HG03354 (cell line): ENCODE measurements at regions not wholly inside any gene's neighbourhood (a gene's known extent, or its start where the extent isn't known, plus 50 kb on each side); places are given as distances from the start of the nearest gene placed in this dataset.
A peak's percentile ranks its signal among the peaks of the same experiment; 100 is the strongest.

Experiments used
- ATAC-seq: cut with Tn5 transposase; IDR thresholded peaks from one replicate; pipeline ENCODE4 v1.9.1; 2021; ENCODE audit warnings: mild to moderate bottlenecking; ENCODE audit not compliant: unreplicated experiment, poor library complexity, severe bottlenecking

DNA sequence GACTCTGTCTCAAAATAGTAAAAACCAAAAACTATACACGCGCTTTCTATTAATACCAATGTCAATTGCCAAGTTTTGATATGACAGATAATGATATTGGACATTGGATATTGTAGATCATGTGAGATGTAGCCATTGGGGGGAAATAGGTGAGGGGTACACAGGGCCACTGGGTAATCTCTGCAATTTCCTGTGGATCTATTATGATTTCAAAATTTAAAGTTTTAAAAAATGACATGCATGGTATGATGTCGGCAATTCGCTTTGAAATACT is 266.0 kb downstream of the PARN start:
- no peak for ATAC-seq

DNA sequence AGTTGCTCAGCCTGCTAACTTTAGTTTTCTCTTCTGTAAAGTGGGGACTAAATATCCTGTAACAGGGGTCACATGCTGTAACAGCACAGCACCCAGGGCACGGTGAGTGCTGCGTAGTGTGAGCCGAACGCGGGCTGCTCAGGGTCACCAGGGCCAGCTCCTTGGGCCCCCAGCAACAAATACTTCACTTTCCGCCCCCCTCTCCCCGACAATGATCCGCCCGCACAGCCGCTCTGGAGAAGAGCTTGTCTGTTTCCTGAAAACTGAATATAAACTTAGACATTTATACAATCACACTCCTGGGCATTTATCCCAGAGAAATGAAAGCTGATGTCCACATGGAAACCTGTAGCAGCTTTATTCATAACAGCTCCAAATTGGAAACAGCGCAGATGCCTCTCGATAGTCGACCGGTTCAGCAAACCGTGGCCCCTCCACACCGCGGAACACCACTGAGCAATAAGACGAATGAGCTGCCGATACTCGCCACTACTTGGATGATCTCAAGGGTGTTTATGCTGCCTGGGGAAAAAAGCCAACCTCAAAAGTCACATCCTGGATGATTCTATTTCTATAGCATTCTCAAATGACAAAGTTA is 267.2 kb downstream of the PARN start:
- ATAC-seq = no peak

DNA sequence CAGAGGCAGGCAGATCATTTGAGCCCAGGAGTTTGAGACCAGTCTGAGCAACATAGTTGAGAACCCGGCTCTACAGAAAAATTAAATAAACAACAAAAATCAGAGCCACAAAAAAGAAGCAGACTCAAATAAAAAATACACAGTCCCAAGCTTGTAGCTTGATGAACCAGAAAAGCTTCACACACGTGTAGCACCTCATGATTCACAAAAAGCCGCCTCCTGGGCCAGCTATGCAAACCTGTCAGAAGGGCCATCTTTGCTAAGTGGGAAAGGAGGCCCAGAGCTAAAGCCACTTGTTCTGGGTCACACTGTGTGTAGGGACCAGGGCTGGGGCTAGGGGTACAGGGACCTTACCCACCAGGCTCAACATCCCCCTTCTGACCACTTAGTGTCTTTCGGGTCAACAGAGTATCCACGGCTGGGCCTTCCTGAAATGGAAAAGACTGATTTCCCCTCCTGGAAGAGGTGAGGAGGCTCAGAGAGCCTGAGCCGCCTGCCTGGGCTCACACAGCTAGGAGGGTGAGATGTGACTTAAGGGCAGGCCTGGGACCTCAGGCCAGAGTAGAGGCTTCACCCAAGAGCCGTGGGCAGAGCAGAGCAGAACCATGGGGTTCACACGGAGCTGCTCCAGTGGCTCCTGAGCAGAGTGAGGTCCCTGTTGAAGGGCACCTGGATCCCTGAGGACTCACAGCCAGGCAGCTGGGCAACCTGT is 269.6 kb downstream of the PARN start:
- no peak for ATAC-seq

DNA sequence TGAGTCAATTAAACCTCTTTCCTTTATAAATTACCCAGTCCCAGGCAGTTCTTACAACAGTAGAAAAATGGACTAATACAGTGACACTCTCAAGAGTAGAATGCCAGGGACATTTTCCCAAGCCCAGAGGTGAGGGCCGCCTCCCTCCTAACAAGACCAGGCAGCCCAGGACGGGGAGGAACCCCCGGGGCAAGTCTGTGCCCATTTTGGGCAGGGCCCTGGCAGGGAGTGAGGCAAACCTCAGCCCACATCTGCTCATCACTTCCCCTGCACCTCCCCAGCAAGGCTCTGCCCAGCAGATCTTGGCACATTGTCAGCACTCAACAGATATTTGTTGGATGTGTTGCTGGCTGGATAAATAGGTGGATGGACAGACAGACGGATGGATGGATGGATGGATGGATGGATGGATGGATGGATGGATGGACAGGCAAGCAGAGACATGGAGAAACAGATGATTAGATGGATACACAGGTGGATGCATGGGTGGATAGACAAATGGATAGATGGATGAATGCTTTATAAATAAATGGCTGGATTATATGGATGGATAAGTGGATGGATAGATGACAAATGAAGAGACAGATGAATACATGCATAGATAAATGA is 271.3 kb downstream of the PARN start:
- no peak for ATAC-seq

DNA sequence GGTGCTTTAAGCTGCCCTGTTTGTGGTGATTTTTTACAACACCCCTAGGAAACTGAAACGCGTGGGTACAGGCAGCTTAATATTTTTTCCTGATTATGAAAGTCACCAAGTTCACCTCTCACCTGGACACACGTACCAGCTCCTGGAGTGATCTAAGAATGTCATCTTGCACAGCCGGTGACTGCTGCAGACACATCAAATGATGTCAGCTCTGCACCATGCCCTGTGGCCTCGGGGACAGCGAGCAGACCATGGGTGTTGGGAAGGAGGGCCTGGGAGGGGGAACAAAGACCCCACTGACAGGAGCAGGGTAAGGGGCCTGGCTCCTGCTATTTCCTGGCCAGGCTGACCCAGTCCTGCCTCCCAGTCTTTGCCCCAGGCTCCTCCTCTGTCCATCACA is 272.7 kb downstream of the PARN start:
- ATAC-seq = no peak

DNA sequence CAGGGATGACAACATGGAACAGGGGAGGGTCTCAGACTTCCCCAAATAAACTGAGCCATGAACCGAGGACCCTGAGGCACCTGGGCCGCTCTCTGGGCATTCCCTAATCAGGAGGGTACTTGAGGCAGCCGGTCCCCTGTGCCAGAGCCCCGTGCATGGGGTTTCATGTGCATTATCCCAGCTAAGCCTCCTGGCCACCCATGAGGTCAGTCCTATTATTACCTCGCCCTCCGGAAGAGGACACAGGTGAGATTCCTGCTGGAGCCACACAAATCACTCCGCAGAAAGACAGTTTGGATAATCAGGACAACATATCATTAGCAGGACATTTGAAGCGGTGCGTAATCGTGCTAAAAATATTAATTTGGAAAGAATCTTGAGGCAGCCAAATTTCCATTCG is 274.0 kb downstream of the PARN start:
- no peak for ATAC-seq

DNA sequence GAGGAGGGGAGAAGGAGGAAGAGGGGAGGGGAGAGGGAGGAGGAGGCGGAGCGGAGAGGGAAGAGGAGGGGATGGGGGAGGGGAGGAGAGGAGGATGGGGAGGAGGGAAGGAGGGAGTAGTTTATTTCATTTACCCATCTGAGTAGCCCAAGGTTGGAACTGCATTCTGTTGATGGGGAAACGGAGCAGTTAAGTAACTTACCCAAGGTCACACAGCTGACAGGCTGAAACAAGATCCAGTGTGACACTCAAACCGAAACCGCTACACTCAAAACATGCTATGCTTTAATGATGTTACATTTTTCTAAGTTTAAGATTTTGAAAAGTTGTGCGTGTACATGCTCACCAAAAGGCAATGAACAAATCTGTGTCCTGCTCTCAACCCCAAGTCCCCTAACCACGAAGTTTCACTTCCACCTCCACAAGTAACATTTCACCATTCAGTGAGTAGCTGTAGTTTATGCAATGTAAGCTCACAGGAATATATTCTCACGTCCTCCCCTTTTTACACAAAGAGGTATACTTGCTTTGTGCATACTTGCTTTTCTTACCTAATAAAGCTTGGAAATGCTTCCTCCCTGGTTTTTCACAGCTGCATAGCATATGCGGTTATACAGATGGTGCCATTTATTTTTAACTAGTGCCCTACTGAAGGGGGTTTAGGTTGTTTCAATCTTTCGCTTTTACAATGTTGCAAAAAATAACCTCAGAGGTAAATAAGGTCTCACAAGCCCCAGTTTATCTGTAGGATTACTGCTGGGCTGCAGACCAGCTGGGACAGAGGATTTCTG is 275.3 kb downstream of the PARN start:
- ATAC-seq = peak; percentile 93

DNA sequence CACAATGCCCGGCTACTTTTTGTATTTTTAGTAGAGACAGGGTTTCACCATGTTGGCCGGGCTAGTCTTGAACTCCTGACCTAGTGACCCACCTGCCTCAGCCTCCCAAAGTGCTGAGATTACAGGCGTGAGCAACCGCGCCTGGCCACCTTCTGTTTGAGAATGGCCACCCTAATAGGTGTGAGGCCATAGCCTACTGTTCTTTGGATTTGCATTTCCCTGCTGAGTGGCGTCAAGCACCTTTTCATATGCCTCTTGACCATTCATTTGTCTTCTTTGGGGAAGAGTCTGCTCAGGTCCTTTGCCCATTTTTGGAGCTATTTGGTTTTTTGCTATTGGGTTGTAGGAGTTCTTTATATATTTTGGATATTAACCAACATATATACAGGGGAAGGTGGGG is 276.7 kb downstream of the PARN start:
- ATAC-seq = no peak

DNA sequence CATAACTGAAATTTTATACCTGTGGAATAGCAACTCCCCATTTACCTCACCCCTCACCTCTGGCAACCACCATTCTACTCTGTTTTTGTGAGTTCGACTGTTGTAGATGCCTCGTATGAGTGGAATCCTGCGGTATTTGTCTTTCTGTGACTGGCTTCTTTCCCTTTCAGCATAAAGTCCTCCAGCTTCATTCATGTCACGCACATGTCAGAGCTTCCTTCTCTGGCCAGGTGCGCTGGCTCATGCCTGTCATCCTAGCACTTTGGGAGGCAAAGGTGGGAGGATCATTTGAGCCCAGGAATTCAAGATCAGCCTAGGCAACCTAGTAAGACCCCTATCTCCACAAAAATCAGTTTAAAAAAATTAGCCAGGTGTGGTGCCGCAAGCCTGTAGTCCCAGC is 278.4 kb downstream of the PARN start:
- ATAC-seq = no peak

DNA sequence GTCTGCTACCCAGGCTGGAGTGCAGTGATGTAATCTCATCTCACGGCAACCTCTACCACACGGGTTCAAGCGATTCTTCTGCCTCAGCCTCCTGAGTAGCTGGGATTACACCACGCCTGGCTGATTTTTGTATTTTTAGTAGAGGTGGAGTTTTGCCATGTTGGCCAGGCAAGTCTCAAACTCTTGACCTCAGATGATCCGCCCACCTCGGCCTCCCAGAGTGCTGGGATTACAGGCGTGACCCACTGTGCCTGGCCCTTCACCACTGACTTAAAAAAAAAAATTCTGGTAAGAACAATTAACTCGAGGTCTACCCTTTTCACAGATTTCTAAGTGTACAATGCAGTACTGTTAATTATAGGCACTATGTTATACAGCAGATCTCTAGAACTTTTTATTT is 279.4 kb downstream of the PARN start:
- no peak for ATAC-seq

DNA sequence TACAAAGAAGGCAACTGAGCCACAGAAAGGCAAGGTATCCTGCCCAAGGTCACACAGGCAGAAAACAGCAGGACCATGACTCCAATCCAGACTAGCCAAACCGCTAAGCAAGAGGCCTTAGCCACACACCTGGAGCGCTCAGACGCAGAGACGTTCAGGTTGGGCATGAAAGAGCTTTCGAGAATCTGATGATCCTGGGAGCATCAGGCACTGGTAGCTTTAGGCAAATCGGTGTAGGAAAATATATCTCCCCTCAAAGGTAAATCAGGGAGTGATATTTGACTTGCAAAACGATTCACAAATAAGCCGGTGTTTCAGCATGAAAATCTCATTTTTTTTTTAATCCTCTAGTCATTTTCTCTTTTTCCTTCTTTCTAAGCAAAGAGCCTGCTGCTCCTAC is 279.0 kb downstream of the MRTFB start:
- ATAC-seq = no peak

DNA sequence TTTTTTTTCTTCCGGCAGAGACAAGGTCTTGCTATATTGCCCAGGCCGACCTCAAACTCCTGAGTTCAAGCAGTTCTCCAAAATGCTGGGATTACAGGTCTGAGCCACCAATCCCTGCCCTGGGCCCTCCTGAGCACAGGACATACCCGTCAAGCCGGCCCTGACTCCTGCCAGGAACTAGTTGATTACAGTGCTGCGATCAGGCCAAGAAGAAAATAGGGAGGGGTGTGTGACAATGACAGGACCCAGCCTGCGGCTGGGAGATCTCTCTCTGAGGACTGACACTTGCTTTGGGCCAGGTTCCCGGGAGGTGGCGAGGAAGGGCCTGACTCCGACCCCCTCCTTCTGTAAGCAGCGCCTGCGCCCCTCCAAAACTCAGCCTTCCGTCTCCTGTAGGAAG is 276.6 kb downstream of the MRTFB start:
- no peak for ATAC-seq

DNA sequence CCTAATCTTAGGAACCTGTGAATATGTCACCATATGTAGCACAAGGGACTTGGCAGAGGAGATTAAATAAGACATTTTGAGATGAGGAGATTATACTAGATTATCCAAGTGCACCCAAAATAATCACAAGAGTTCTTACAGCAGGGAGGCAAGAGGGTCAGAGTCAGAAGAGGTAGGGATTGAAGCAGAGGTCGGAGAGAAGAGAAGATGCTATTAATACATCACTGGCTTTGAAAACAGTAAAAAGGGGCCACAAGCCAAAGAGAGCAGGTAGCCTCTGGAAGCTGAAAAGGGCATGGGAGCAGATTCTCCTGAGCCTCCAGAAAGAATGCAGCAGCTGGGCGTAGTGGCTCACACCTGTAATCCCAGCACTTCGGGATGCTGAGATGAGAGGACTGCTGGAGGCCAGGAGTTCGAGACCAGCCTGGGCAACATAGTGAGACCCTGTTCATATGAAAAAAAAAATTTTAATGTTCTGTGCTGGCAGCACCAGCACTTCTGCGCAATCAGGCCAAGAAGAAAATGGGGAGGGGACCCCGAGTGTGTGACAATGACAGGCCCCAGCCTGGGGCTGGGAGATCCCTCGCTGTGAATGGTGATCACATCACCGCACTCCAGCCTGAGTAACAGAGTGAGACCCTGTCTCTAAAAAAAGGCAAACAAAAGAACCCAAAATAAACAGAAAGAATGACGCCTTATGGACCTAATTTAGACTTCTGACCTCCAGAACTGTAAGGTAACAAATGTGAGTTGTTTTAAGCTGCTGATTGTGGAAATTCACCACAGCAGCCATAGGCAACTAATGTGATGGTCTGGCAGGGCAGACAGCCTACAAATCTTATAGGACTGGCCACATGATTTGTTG is 275.4 kb downstream of the MRTFB start:
- no peak for ATAC-seq

DNA sequence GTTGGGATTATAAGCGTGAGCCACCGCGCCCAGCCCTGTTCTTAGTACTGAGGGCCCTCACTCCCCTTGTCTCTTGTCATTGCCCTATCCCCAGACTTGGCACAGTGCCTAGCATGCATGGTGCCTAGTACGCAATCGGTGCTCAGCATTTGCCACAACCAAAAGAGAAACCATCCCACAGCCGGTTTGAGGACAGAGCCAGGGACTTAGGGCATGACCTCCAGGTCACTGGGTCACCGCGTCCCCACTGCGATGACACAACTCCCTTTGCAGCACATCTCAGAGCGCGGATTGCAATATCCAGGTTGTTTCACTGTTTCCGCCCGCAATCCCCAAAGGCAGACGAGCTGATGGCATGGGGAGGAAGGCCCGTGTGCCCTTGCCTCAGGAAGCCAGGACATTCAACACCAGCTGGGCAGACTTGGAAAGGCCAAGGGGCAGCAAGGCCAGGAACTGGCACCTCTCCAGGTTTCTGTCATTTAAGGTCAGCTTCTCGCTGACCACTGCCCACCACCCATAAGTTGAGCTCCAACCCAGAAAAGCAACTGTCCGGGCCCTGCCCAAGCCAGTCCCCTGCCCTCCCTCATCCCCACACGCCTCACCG is 274.5 kb downstream of the MRTFB start:
- no peak for ATAC-seq

DNA sequence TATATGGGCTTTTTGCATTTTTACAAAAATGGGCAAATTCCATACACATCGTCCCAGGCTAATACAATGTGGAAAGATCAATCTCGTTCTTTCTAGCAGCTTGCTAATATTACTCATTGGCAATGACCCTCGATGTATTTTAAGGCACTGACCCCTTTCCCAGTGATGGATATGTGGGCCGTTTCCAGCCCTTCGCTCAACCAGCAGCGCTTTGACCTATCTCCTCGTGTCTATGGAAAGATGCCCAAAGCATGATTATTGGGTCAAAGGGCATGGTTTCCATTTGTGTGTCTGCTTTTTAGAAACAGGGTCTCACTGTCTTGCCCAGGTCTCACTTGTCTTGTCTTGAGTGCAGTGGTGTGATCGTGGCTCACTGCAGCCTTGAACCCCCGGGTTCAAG is 273.8 kb downstream of the MRTFB start:
- ATAC-seq = no peak

DNA sequence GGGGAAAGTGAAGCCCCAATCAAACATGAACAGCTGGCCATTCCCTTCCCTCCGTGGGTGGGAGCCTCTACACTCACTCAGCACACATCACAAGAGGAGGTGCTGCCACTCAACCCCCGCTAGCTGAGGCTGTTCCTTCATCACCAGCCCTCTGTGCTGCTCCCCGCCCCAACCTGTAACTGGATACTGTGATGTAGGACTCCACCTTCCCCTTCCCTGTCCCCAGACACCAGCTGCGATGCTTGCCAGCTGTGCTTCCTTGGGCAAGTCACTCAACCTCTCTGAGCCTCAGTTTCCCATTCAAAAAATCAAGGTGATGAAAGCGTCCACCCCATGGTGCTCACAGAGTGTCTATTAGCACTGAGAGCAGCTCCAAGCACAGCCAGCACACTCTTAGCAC is 273.2 kb downstream of the MRTFB start:
- no peak for ATAC-seq

DNA sequence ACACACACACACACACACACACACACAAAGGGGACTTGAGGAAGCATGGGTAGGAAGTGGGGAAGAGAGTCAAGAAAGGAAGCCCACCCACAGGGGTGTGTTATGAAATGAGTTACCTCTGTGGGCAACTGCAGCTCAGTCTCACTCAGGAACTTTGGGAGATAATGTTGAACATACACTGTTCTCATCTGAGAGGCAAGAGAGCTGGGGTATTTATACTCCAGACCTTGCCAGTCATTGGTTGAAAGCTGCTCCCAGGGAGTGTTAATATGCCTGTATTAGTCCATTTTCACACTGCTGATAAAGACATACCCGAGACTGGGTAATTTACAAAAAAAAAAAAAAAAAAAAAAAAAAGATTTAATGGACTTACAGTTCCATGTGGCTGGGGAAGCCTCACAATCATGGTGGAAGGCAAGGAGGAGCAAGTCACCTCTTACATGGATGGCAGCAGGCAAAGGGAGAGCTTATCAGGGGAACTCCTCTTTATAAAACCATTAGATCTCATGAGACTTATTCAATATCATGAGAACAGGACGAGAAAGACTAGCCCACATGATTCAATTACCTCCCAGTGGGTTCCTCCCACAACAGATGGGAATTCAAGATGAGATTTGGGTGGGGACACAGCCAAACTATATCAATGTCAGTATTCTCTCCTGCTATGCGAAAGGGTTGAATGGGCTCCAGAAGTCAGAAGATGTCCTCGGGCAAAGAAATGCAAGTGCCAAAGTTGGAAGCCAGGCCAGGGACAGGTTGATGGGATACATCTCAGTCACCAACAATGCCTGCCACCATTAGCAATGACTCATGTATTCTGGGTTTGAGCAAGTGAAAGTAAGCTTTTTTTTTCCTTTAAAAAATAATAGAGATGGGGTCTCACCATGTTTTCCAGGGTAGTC is 270.5 kb downstream of the MRTFB start:
- ATAC-seq = no peak

DNA sequence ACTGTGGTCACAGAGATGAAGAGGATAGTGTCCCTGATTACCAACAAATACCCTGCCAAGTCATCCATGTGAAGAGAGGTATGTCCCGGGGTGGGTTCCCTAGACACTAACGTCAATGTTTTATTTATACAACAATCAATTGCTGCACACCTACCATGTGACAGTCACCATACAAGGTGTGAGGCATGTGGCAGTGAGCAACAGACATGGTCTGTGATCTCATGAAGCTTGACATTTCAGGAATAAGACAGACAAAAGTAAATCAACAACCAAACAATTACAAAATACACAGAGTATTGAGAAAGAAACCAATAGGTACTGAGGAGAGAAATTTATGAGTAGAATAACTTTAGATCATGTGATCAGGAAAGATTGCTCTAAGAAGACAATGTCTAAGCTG is 268.6 kb downstream of the MRTFB start:
- no peak for ATAC-seq

DNA sequence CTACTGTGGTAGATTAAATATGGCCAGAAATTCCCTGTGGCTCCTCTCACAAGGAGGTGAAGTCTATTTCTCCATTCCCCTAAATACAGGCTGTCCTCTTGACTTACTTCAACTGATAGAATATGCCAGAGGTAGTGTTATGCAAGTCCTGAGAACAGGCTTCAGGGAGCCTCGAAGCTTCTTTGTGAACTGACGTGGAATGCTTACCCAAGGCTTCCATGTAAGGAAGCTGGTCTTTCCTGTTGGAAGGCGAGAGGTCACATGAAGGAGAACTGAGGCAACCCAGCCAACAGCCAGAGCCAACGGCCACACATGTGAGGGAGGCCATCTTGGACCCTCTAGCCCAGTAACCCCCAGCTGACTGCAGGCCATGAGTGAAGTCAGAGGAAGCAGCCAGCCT is 267.9 kb downstream of the MRTFB start:
- ATAC-seq = no peak
